ENCODE measurements at regions not wholly inside any gene's neighbourhood (a gene's known extent, or its start where the extent isn't known, plus 50 kb on each side); places are given as distances from the start of the nearest gene placed in this dataset.

GRCh38 chr15:100802421-100803170 is 77.0 kb upstream of the ALDH1A3 start:
- TF ChIP-seq CTCF (IDR thresholded peaks at IDR 0.05) = no peak
- no peak for TF ChIP-seq POLR2AphosphoS5 (IDR thresholded peaks at IDR 0.05)
- no peak for TF ChIP-seq POLR2A (IDR thresholded peaks at IDR 0.05)
- no peak for TF ChIP-seq EP300 (IDR thresholded peaks at IDR 0.05)

Measured in sigmoid colon (tissue), 4 donors.